ENCODE measurements at regions not wholly inside any gene's neighbourhood (a gene's known extent, or its start where the extent isn't known, plus 50 kb on each side); places are given as distances from the start of the nearest gene placed in this dataset.
"Not testable (repeated sequence)": the region's sequence is repeated elsewhere in the genome, so short reads cannot be mapped to it uniquely, and the experiment has no call there.

DNA sequence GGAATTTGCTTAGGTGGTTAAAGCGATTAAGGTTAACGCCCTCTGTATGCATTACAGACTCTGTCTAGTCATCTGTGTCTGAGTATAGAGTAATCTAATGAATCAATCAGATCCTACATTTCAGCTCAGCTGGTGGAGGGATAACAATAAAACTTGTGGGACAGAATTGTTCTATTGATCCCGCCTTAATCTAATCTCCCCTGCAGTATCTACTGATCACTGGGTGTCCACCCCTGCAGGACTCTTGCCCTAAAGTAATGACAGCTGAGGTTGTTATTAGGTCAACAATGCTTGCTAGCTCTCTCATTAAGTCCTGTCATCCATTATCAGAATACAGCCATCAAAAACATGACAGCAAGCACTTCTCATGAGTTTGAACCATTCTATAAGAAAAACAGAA is 462.6 kb upstream of the TMEFF2 start:
- no peak for DNase-seq (ENCODE audit: low read depth)

DNA sequence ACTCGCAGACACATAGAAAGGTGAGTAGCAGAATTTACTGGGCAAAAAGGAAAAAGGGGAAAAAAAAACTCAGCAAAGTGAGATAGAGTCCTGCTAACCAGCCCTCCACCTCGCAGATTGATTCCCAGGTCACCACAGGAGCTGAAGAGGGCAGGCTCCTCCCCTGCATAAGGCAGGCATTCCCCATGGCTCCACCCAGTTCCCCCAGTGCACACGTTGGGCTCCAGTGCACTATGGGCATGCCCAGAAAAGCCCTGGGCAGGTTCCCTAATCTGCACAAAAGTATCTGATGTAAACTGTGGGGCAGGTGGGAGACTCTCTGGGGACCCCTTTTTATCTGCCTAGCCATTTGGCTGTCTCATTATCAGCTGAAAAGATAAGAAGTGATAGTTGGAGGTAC is 461.2 kb upstream of the TMEFF2 start:
- no peak for DNase-seq (ENCODE audit: low read depth)

DNA sequence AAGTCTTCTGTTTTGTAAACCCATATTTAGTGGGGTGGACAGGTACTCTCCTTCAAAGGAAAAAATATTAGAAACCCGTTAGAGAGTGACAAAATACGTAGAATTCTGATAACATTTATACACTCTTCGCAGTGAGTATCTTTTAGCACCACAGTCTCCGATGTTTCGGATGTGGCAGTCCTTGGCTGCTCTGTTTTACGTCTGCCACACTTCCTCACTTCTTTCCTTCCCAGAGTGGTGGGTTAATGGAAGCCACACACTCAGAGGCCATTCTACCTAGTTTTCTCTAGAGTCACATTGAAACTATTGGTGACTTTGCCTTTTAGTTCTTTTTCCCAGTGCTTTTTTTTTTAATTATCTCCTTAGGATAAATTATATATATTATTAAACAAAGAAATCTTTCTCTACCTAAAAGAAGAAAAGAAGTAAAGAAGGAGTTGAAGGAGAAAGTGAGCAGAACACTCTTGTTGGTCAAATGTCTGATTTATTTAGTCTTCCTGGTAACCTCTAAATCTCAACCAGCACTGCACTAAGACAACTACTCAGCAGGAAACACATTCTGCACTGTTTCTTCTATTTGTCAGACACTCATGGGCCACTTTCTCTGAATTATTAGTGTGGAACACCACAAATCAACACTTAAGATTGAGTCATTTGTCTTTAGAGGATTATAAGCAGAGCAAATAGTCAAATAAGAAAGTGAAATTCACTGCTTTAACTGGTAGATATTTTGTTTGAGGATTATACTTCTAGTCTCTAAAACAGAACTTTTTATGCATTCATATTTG is 451.3 kb upstream of the TMEFF2 start:
- peak; percentile 75 for DNase-seq (ENCODE audit: low read depth)

DNA sequence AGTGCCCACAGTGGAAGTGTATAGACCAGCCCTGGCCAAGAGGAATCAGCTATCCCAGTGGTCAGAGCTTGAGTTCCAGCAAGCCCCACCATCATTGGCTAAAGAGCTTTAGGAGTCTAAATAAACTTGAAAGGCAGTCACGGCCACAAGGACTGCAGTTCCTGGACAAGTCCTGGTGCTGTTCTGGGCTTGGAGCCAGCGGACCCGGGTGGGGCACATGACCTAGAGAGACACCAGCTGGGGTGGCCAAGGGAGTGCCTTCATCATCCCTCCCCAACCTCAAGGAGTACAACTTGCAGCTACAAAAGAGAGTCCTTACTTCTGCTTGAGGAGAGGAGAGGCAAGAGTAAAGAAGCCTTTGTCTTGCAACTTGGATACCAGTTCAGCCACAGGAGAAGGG is 439.8 kb upstream of the TMEFF2 start:
- no peak for DNase-seq (ENCODE audit: low read depth)

DNA sequence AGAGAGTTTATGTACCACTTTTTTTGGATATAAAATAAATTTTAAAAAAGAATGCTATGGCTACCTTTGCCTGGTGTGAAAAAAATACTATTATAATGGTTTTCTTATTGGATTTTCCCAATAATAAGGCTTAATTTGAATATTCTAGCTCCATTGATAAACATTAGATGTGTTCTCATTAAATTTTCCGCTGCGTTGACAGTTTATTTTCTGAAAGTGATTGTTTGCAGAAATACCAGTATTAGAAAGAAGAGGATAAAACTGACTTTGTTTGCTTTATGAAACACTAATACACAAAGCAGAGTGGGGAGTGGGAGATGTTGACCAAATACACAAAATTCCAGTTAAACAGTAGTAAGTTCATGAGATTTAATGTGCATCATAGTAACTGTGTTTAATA is 433.3 kb upstream of the TMEFF2 start:
- no peak for DNase-seq (ENCODE audit: low read depth)

DNA sequence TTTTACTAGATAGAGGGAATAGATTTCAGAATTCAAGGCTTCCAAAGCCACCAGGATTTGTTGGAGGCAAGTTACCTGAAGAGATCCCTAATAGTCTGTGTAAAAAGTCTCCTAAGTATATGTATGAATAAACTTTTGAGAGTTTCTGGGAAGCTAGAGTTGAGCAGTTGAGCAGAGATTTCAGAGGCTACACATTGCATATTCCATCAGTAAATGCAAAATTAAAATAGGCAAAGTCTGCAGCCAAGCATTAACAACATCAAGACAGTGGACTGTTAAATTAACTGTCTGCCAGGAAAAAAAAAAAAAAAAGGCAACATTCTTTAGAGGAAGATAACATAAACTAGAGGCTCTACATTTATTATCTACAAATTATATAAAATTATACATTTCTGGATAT is 420.4 kb upstream of the TMEFF2 start:
- no peak for DNase-seq (ENCODE audit: low read depth)

DNA sequence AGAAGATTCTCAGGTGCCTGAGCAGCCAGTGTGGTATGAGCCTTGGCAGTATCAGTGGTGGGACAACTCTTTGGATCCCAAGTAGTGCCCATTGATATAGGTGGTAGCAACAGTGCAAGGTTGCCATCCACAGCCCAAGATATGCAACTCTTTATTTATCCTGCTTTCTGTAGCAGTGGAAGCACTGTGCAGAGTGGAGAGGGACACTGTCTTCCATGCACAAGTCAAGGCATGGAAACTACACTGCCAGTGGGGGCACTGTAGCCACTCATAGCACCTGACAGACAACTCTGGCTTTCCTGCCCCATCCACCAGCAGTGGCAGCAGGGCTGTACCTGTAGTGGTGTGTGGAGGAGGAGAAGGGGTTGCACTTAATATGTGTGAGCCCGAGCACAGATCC is 409.6 kb upstream of the TMEFF2 start:
- DNase-seq (ENCODE audit: low read depth) = no peak

DNA sequence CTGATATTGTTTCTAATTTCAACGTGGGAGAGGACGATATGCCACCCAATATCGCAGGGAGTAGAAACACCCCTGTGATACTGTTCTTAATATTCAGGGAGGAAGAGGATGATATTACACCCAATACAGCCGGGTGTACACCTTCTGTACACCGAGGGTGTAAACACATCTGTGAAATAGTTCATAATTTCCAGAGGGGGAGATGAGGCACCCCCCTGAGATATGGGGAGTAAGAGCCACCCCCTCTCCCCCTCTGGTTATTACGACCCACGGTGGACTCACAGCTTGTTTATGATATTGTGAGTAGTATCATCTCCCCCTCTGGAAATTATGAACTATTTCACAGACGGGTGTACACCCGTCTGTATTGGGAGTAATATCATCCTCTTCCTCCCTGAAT is 403.9 kb upstream of the TMEFF2 start:
- DNase-seq (ENCODE audit: low read depth) = not testable (repeated sequence)

DNA sequence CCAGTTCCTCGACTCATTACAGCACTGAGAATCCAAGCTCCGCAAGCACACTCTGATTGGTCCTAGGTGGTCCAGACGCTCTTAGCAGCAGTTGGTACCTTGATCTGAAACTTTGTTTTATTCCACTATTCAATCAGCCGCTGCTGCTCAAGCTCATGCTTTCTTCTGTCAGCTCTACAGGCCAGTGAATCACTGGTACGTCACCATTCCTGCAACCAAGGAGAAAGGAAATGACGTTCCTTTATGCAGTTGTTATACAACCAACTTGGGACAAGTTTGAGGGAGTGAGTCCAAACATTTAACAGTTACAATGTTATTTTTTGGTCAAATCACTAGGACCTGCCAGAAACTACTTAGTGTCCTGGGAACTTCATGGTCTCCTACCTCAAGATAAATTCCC is 398.8 kb upstream of the TMEFF2 start:
- DNase-seq (ENCODE audit: low read depth) = no peak

DNA sequence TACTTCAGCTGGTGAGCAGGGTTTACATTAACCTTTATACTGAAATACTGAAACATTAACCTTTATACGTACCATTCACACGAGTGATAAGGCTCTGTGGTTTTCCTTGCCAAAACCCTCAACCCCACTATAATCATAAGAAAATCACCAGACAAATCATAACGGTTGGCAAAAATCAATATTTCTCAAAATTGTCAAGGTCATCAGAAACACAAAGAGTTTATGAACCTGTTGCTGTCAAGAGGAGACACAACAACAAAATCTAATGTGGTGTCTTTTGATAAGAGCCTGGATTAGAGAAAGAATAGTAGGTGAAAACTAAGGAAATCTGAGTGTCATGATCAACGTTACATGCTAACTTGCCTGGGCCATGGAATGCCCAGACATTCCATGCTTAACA is 396.9 kb upstream of the TMEFF2 start:
- DNase-seq (ENCODE audit: low read depth) = no peak

DNA sequence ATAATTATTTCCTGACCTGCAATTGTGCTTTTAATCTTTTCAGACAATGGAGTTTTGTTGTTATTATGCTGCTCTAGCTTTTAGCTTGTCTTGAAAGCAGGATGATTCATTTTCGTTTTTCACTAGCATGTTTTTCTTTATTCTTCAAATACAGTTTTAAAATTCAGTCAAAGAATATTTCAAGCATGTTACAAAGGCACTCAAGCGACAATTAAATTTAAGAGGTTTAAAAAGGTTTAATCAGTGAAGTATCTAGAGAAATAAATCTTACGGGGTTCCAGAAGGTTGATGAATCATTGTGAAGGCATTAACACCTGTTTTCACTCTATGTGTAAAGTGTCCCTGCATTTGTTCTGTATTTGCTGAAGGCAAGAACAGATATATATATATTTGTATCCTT is 390.7 kb upstream of the TMEFF2 start:
- DNase-seq (ENCODE audit: low read depth) = peak; percentile 51

DNA sequence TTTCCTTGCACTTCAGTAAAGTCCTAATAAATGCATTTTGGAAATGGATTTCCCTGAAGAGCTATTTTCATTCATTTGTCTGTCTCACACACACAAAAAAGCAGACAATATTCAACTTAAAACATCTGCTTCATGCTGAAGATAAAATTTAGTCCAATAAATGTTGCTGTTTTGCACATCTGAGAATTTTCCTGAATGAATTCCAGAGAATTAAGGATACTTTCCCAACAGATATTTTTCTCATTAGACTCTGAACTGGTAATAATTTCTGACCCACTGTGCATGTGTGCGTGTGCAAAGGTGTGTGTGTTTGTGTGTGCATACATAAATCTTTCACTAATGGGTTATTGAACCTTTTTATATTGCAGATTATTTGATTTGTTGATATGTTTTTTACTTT is 390.2 kb upstream of the TMEFF2 start:
- DNase-seq (ENCODE audit: low read depth) = no peak

DNA sequence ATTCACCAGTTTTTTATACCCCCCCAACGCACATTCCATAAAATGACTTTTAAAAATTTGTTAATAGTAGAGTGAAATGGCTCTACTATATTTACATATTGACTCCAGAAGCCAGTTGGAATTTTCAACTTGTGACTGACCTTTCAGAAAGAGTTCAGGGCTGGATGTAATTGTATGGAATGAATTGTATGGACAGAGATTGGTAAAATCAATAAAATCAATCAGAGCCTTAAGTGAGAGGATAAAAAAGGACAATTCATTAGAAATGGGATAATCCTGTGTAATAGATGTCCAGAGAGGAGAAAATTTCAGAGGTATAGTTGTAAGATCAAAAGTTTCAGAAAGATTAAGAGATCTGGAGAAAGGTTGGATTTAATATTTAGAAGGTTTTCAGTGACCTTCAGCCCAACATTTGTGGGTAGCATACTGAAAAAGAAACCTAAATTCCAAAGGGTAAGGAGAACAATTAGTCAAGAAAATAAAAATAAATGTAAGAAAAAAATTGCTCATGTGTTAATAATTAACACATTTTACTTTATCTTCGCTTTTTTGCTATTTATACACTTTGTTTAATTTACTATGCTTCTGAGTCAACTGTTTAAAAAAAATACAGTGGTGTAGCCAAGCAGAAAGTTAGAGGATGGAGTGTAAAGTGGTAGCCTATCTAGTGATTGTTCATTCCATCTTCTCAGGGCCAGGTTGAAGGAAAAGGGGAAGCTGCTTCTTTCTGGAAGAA is 385.4 kb upstream of the TMEFF2 start:
- peak; percentile 79 for DNase-seq (ENCODE audit: low read depth)

DNA sequence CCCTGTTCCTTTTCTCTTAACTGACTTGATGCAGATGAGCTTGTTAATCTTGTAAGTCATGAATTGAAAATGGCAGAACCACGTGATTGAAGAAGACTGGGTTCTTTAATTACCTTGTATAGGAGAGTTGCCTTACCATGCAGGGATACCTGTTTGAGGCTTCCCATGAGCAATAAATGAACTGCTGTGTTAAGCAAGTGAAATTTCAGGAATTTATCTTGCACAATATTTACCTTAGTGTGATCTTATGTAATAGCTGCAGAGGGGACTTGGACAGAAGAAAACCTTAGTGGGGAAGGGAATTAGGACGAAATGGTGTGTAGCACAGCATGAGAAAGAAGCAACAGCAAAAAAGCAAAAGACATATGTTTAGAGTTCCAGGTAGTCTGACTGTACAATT is 384.0 kb upstream of the TMEFF2 start:
- peak; percentile 74 for DNase-seq (ENCODE audit: low read depth)

DNA sequence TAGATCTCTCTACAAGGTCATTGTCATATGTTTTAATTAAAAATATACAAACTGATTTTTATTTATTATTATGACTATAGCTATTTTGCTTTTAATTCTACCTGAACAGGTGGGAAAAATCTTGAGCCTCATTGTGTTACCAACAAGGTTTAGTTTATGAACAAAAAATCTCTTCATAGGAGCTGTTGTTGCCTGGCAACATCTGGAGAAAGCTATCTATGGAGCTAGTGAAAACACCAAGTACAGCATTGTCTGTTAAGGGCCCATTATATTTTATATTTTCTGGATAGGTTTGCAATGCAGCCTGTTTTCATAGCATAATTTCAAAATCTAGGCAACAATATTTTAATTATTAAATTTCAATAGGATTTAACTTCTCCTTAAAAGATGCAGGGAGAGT is 383.0 kb upstream of the TMEFF2 start:
- DNase-seq (ENCODE audit: low read depth) = no peak

DNA sequence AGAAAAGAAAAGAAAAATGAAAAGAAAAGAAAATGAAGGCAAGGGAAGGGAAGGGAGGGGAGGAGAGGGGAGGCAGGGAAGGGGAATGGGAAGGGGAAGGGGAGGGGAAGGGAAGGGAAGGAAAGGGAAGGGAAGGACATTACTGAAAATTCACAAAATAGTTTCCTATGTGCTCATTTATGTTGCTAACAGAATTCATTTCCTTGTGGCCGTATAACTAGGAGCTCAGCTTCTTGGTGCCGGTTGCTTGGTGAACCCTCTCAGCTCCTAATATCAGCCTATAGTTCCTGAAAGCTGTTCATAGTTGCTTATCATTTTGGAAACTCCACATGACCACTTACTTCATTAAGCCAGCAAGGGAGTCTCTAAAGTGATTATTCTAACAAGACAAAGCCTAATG is 379.8 kb upstream of the TMEFF2 start:
- DNase-seq (ENCODE audit: low read depth) = no peak

DNA sequence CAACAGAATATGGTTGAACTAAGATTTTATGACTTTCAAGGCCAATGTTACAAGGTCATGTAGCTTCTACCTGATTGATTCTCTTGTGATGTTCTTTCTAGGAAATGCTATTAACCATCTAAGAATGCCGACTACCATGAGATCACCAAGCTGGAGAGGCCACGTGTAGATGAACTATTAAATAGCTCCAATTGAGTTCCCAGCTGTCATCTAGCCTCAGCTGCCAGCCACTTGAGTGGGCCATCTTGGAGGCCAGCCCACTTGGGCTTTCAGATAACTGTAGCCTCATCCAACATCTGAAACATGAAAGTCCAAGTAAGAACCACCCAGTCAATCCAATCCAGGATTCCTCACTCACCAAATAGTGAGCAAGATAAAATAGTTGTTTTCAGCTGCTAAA is 376.9 kb upstream of the TMEFF2 start:
- no peak for DNase-seq (ENCODE audit: low read depth)

DNA sequence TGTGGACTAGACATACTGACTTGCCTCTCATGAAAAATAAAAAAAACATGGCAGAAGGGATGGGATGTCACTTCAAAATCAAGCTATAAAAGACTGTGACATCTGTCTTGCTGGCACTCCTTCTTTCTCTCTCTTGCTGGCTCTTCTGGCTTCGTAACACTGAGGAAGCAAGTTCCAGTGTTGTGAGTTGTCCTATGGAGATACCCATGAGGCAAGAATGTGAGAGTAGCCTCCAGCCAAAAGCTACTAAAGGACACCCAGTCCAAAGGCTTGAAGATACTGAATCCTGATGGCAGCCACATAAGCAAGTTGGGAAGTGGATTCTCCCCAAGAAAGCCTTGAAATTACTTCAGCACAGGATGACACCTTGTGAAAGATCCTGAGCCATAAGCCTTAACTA is 376.1 kb upstream of the TMEFF2 start:
- DNase-seq (ENCODE audit: low read depth) = no peak

DNA sequence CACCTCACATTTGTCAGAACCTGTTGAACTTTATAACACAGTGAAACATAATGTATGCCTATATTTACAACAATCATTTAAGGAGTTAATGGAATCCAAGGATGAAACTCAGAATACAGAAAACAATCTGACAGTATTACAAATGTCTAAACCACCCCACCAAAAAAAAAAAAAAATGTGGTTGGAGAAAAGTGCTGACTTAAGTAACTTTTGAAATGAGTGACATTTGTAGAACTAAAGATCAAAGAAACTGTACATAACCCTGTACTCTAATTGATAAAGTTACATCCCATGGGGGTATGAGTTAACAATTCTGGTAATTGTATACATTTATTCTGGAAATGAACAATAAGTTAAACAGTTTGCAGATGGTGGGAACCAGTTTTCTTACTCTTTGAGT is 372.1 kb upstream of the TMEFF2 start:
- no peak for DNase-seq (ENCODE audit: low read depth)

DNA sequence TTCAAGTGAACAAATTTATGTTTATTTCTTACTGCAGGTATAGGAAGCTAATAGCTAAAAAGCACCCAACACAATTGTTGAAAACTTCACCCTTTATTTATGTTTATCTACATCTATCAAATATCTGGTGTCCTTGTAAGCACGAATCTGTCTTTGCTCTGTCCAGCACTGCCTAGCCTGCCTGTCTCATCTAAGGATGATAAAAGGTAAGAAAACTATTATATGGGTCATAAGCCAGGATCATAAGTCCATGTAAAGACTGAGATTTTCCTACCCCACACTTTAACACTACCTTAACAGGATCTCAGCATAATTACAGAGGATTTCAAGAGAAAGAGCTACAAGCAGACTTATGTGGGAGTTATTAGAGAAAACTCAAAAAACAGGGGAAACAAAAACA is 365.6 kb upstream of the TMEFF2 start:
- DNase-seq (ENCODE audit: low read depth) = no peak

DNA sequence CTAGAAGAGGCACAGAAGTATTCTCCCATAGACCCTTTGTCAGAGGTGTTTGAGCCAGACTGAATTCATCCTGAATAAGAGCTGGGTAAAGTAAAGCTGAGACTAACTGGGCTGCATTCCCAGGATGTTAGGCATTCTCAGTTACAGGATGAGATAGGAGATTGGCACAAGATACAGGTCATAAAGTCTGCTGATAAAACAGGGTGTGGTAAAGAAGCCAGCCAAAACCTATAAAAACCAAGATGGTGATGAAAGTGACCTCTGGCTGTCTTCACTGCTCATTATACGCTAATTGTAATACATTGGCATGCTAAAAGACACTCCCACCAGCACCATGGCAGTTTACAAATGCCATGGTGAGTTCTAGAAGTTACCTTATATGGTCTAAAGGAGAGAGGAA is 364.9 kb upstream of the TMEFF2 start:
- no peak for DNase-seq (ENCODE audit: low read depth)

DNA sequence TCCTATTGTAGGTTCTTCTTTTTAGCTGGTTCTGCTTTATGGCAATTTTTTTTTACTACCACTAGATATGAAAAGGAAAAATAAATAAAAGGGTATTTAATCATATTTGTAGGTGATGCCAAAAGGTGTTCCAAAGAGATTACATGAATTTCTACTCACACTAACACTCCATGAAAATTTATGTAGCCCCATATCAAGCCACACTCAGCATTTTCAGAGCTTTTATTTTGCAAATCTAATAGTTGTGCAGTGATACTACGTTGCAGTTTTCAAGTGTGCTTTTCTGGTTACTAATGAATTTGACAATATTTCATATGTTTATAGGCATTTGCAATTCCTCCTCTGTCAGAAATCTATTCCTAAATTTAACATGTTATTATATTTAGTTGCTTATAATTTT is 363.9 kb upstream of the TMEFF2 start:
- no peak for DNase-seq (ENCODE audit: low read depth)

DNA sequence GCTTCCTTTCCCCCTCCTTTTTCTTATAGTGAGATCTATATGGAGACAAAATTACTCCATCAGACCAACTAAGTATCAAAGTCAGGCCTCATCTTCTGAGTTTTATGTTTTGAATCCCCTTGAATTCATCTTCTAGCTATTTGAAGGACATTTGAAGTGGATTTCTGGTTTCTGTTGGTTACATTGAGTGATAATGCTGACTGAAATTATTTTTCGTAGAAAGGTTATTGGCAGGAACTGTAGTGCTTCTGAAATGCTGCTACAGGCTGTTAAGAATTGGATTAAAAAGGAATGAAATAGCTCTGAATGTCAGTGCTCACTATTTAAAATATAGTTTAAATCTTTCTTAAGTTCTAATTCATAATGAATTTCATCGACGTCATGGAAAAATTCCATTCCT is 361.0 kb upstream of the TMEFF2 start:
- DNase-seq (ENCODE audit: low read depth) = no peak

DNA sequence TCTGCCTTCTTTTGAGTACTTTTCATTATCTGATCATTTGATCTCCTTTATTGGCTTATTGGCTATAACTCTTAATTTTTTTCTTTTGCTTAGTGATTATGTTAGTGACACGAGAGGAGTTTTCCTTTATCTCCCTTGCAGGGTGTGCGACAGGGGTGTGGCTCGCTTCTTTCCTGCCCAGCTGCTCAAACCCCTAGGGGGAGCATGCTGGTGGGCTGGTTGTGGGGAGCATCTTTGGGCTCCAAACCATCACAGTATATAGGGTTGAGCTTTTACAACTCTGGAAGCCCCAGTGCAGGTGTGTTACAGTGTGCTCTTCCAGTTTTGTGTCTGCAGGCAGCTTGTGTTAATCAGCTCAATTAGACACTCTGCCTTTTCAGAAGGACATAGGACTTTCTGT is 357.0 kb upstream of the TMEFF2 start:
- no peak for DNase-seq (ENCODE audit: low read depth)
